HL-60 (cell line): ENCODE measurements at regions not wholly inside any gene's neighbourhood (a gene's known extent, or its start where the extent isn't known, plus 50 kb on each side); places are given as distances from the start of the nearest gene placed in this dataset.

ENCODE experiments used
- DNase-seq, 2 experiments: peaks; one replicate each; pipeline ENCODE4 v3.0.0-alpha.2; 2010 to 2020; ENCODE audit warnings: low read depth in 1 of 2, low spot score in 1 of 2
- H3K27ac ChIP-seq: fragments of 250-450 bp; sonication (Bioruptor Pico); replicated peaks from 2 replicates; pipeline ENCODE4 v1.5.1; 2020; ENCODE audit warnings: mild to moderate bottlenecking, moderate library complexity
- H3K27me3 ChIP-seq: fragments of 250-450 bp; sonication (Bioruptor Pico); 2 replicates; pipeline ENCODE4 v1.5.1; 2021; ENCODE audit warnings: mild to moderate bottlenecking, moderate library complexity; ENCODE audit not compliant: insufficient read depth, poor library complexity, severe bottlenecking
- H3K4me3 ChIP-seq: replicated peaks from 2 replicates; pipeline ENCODE4 v1.5.1; 2011; ENCODE audit warnings: mild to moderate bottlenecking, control low read depth, low read length; ENCODE audit not compliant: insufficient read depth
- CTCF ChIP-seq: IDR thresholded peaks from one replicate; pipeline ENCODE4 v1.5.1; 2011; ENCODE audit warnings: low read length, control low read depth, inconsistent platforms; ENCODE audit not compliant: insufficient read depth
- GABPA ChIP-seq: IDR thresholded peaks from 2 replicates; pipeline ENCODE4 v1.6.1; 2012; ENCODE audit warnings: low read depth
- POLR2AphosphoS5 ChIP-seq: IDR thresholded peaks from 2 replicates; pipeline ENCODE4 v1.6.1; 2012; ENCODE audit warnings: low read depth
- REST ChIP-seq: IDR thresholded peaks from 2 replicates; pipeline ENCODE4 v1.6.1; 2012; ENCODE audit warnings: low read depth; ENCODE audit not compliant: insufficient replicate concordance
- SPI1 ChIP-seq: IDR thresholded peaks from 2 replicates; pipeline ENCODE4 v1.6.1; 2012; ENCODE audit warnings: low read depth, mild to moderate bottlenecking, borderline replicate concordance

DNA sequence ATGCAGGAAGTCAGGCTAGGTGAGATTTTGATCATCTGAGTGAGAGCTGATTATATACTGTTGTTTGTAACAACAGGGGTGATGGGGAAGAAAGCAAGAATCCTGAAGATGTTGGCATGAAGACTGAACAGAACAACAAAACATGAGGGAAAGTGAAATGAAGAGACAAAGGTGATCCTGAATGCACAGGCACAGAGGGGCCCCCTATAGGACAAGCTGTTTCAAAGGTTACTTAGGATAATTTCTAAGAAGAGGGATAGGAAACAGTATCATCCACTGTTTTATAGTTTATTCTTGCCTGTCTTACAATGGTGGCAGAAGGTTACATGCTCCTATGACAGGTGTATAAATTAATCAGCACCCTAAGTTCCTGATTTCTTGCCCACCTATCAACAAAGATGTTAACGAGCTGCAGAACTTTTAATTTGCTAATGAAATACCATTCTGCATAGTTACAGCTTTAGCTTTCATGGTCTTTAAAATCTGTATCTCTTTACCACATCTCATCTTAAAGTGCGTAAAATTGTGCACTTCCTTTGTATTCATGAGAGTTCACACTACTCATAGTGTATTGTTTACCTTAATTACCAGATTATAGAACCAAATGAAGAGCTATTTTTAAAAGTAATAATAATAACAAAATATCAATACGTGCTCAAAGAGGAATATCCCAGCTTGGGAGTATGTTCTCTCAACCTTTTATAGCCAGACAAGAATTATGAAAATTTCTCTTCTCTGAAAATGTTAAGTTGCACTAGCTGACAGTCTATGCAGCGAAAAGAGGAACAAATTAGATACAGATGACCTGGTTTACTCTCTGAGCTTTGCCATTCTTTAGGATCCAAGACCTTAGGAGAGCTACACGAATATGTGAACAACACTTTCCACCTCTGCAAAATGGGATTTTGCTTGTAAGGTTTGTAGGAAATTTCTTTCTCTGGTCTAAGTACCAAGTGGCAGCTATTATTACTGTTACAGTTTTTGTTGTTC, 192.5 kb downstream of the EDN1 start:
- no peak overlapping the region for H3K27ac ChIP-seq
- H3K4me3 ChIP-seq: no peak overlapping the region
- no peak for DNase-seq
- no peak for TF ChIP-seq REST
- no peaks in the 10 kb centered on the region for H3K27me3 ChIP-seq

GRCh38 chr6:12483712-12484111, 193.6 kb downstream of the EDN1 start:
- Histone ChIP-seq H3K4me3 (no peak overlapping the region), H3K27me3 (no peaks in the 10 kb centered on the region), H3K27ac (no peak overlapping the region)
- no peak for DNase-seq
- no peak for TF ChIP-seq CTCF
- no peak for TF ChIP-seq REST
- no peak for TF ChIP-seq POLR2AphosphoS5
- TF ChIP-seq SPI1: no peak
- TF ChIP-seq GABPA: no peak

DNA sequence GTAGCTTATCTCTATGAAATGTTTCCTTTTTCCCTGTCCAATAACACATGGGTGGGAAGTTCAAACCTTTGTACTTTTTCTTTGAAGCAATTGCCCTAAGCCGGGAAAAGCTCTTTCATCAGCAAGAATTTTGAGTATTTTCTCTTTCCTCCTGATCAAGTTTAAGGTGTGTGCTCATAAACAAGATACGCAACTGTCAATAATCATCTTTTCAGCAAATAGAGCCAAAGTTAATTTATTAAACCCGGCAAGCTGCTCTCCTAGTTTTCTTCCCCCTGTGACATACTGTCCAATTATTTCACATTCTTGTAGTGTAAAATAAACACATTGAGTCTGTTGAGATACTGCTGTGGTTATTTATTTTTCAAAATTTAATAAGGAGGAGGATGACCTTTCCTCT, 194.4 kb downstream of the EDN1 start:
- TF ChIP-seq SPI1 (no peak), GABPA (no peak), POLR2AphosphoS5 (no peak), CTCF (no peak), REST (no peak)
- Histone ChIP-seq H3K27ac (no peak overlapping the region), H3K4me3 (no peak overlapping the region), H3K27me3 (no peaks in the 10 kb centered on the region)
- no peak for DNase-seq
